ENCODE measurements at regions not wholly inside any gene's neighbourhood (a gene's known extent, or its start where the extent isn't known, plus 50 kb on each side); places are given as distances from the start of the nearest gene placed in this dataset.

DNA sequence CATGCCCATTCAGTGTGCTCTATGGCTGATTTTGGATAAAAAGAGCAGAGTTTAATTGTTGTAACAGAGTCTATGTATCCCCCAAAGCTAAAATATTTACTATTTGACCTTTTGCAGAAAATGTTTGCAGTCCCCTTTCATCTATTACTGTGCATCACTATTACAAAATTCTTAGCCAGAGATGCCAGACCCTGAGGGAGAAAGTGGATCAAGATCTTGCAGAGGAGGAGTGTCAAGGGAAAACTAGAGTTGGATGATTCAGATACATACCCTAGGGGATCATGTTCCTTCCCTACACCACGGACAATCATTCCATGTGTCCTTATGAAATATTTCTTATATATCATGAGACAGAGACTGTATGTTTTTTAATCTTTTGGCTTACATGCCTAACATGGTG, 68.6 kb upstream of the TPRG1 start:
- no peak for DNase-seq (ENCODE audit: low read depth in 3 of 3, low spot score in 2 of 3)

DNA sequence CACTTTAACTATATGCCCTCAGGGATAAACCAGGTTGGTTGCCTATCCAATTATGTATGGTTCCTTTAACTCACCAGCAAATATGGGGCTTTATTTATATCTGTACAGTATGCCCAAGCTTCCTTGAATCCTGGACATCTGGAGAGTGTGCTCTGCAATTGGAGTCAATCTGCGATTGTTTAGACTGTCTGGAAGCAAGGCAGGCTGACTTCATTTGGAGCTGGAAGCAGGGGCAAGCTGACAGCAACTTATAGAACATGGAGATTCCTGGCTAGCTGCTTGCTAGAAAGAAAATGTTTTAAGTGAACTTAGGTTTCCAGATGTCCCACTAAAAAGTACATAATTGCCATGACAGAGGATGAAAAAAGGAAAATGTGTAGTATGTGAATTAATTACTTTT, 63.7 kb upstream of the TPRG1 start:
- no peak for DNase-seq (ENCODE audit: low read depth in 3 of 3, low spot score in 2 of 3)

DNA sequence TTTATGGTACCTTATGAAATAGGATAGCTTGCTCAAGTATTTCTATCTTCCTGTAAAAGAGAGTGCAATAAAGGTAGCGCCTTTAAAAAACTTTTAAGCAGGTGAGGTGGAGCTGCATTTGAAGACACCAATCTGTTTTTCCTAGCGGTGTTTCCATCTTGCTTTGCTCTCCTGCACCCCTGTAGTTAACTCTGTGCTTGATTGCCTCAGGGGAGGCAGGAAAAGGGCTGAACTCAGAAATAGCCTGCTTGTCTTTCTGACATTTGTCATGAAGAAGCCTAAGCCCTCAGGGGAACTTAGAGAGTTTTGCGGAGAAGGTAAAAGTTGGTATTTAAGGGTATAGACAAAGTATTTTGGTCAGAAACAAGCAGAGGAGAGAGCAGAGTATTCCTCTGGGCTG, 63.0 kb upstream of the TPRG1 start:
- no peak for DNase-seq (ENCODE audit: low read depth in 3 of 3, low spot score in 2 of 3)

DNA sequence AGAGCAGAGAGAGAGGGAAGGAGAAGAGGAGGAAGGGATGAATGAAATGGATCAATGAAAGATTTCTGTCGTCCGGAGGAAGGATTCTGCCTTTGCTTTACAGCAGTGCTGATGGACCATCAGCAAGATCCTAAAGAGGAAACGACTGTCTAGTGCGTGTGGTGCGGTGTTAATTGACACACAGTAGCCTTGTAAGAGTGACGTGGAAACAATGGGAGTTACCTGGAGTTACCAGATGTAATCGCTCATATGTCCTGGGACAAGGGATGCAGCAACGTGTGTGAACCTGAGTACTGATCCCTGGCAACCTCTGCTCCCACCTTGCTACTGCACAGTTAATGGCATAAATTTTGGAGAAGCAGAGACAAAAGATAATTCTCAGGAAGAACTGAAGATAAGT, 62.6 kb upstream of the TPRG1 start:
- DNase-seq (ENCODE audit: low read depth in 3 of 3, low spot score in 2 of 3) = no peak

DNA sequence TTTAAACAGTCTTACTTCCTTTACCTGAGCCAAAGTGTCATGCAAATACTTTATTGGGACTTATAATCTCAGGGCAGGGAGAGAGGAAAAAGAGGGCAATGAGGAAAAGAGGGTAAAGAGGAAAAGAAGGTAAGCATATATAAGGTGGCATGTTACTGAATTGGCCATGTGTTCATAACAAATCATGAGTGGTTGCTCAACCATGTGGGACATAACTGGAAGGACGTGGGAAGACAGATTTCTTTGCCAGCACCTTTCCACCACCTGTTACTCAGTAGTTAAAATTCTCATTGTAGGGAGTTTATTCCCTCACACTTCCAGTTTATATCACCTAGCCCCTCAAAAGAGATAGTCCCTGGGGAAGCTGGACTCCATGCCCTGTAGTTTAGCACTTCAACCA, 54.7 kb upstream of the TPRG1 start:
- DNase-seq (ENCODE audit: low read depth in 3 of 3, low spot score in 2 of 3) = no peak

DNA sequence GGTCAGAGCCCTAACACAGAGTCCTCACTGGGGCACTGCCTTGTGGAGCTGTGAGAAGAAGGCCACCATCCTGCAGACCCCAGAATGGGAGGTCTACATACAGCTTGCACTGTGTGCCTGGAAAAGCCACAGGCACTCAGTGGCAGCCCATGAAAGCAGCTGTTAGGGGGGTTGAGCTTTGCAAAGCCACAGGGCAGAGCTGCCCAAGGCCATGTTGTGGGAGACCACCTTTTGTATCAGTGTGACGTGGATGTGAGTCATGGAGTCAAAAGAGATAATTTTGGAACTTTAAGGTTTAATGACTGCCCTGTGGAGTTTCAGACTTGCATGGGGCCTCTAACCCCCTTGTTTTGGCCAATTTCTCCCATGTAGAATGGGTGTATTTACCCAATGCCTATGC, 52.9 kb upstream of the TPRG1 start:
- DNase-seq (ENCODE audit: low read depth in 3 of 3, low spot score in 2 of 3) = no peak

DNA sequence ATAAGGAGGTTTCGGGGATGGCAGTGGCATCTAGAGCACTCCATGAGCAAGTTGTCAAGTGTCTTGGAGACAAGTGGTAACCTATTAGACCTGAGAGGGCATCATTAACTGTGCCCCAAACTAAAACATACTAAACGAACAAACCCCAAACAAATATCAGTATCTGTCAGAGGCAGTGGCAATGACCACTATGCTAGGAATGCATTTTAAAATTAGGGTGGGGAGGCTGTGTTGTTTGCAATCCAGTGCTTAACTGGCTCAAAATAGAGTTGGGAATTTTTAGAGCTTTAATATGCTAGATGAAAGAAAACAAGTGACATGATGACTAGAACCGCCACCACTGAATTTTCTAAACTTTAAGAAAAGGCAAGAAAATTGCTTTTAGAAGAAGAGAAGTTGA, 51.8 kb upstream of the TPRG1 start:
- no peak for DNase-seq (ENCODE audit: low read depth in 3 of 3, low spot score in 2 of 3)

DNA sequence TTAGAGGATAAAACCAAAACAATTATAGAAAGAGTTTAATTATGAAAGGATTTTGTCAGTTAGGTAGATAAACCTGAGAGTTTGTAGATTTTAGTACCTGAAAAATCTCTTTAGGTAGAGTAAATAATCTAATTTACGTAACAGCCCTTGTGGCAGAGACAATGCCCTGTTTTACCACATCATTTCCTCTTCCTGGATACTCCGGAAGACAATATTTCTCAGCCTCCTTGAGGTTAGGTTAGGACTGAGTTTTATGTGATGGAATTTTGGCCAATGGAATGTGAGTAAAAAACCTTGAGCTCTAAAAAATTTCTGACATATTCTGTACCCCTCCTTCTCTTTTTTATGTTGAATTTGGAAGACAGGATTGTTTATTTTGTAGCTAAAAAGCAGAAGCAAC, 50.7 kb upstream of the TPRG1 start:
- DNase-seq (ENCODE audit: low read depth in 3 of 3, low spot score in 2 of 3) = no peak
